B cell (primary cell): ENCODE measurements at regions not wholly inside any gene's neighbourhood (a gene's known extent, or its start where the extent isn't known, plus 50 kb on each side); places are given as distances from the start of the nearest gene placed in this dataset.

Experiments
- ATAC-seq: fragments of 200-7000 bp; cut with Tn5 transposase; one replicate; pipeline ENCODE4 v1.10.0; 2021; ENCODE audit warnings: low read depth, mild to moderate bottlenecking, moderate number of reproducible peaks, moderate library complexity
- CTCF ChIA-PET: fragments of 350-600 bp; sonication (Branson Sonifier 250); formaldehyde crosslinking; loops from one replicate; lab custom pipeline; 2021; ENCODE audit warnings: antibody characterized with exemption, inconsistent platforms; lab: Charles Lee
- POLR2A ChIA-PET: fragments of 350-600 bp; sonication (Branson Sonifier 250); formaldehyde crosslinking; loops from one replicate; lab custom pipeline; 2021; ENCODE audit warnings: antibody characterized with exemption; lab: Charles Lee
- DNase-seq: peaks from one replicate; pipeline ENCODE4 v3.0.0; 2013
- H2AFZ ChIP-seq: 2 replicates; pipeline ENCODE4 v1.6.1; 2012; ENCODE audit warnings: mild to moderate bottlenecking, low read depth, low read length; ENCODE audit not compliant: insufficient read depth, poor library complexity, severe bottlenecking
- H3K27ac ChIP-seq, 2 donors: 1 replicate in 1 of 2; 2 replicates in 1 of 2; pipeline ENCODE4 v1.5.1; 2012 to 2013; ENCODE audit warnings: low read length in 2 of 2, mild to moderate bottlenecking in 2 of 2, moderate library complexity in 1 of 2
- H3K27me3 ChIP-seq, 4 experiments: fragments of 200-600 bp in 1 of 4; sonication (generic) in 1 of 4; replicated peaks in 1 of 4; 1 replicate in 2 of 4; 2 replicates in 2 of 4; pipeline versions ENCODE4 v1.6.1 to v1.7.0; 2013 to 2016; ENCODE audit warnings: low read length in 3 of 4, mild to moderate bottlenecking in 2 of 4, mixed read lengths in 1 of 4, moderate library complexity in 1 of 4; ENCODE audit not compliant: insufficient read depth in 4 of 4, control insufficient read depth in 3 of 4; ENCODE audit errors: control extremely low read depth in 1 of 4
- H3K36me3 ChIP-seq, 2 experiments: replicated peaks in 1 of 2; 1 replicate in 1 of 2; 2 replicates in 1 of 2; pipeline versions ENCODE4 v1.6.1 to v1.7.1; 2013; ENCODE audit warnings: low read length in 1 of 2; ENCODE audit not compliant: insufficient read depth in 2 of 2, control insufficient read depth in 1 of 2; ENCODE audit errors: control extremely low read depth in 1 of 2, extremely low read depth in 1 of 2
- H3K4me1 ChIP-seq, 2 donors: fragments of 200-600 bp in 1 of 2; sonication (generic) in 1 of 2; 1 replicate in 1 of 2; 2 replicates in 1 of 2; pipeline versions ENCODE4 v1.5.1 to v1.6.1; 2013 to 2017; ENCODE audit warnings: low read length in 2 of 2; ENCODE audit not compliant: control insufficient read depth in 2 of 2, insufficient read depth in 2 of 2
- H3K4me2 ChIP-seq: replicated peaks from 2 replicates; pipeline ENCODE3; 2012; ENCODE audit warnings: mild to moderate bottlenecking, low read depth, low read length; ENCODE audit not compliant: poor library complexity, severe bottlenecking
- H3K4me3 ChIP-seq, 5 experiments: fragments of 200-600 bp in 1 of 5; sonication (generic) in 1 of 5; 1 replicate in 3 of 5; 2 replicates in 2 of 5; pipeline versions ENCODE4 v1.5.1 to v1.7.0; 2011 to 2016; ENCODE audit warnings: low read length in 4 of 5, mild to moderate bottlenecking in 4 of 5, low read depth in 2 of 5, control low read depth in 1 of 5, moderate library complexity in 1 of 5; ENCODE audit not compliant: insufficient read depth in 1 of 5; ENCODE audit errors: control extremely low read depth in 1 of 5, extremely low read depth in 1 of 5
- H3K79me2 ChIP-seq: fragments of 200-600 bp; sonication (generic); one replicate; pipeline ENCODE4 v1.6.0; 2016; ENCODE audit warnings: low read length; ENCODE audit not compliant: control insufficient read depth, insufficient read depth
- H3K9ac ChIP-seq: fragments of 200-600 bp; sonication (generic); 2 replicates; pipeline ENCODE4 v1.6.1; 2017; ENCODE audit warnings: mild to moderate bottlenecking, low read length, moderate library complexity
- H3K9me3 ChIP-seq, 3 donors: one replicate each; pipeline versions ENCODE4 v1.6.1 to v1.7.1; 2013; ENCODE audit warnings: low read length in 2 of 3; ENCODE audit not compliant: control insufficient read depth in 2 of 3, insufficient read depth in 1 of 3; ENCODE audit errors: control extremely low read depth in 1 of 3
- H4K20me1 ChIP-seq: 2 replicates; pipeline ENCODE4 v1.6.0; 2012; ENCODE audit warnings: mild to moderate bottlenecking, low read length; ENCODE audit not compliant: insufficient read depth, control insufficient read depth, poor library complexity, severe bottlenecking
- H3K27ac Mint-ChIP-seq: one replicate; pipeline ENCODE4 v1.8.0; 2021; ENCODE audit warnings: mixed read lengths
- H3K27me3 Mint-ChIP-seq: one replicate; pipeline ENCODE4 v1.8.0; 2021; ENCODE audit warnings: mixed read lengths
- H3K4me1 Mint-ChIP-seq: one replicate; pipeline ENCODE4 v1.8.0; 2021; ENCODE audit warnings: mixed read lengths
- H3K4me3 Mint-ChIP-seq: one replicate; pipeline ENCODE4 v1.8.0; 2021; ENCODE audit warnings: mixed read lengths
- H3K9me3 Mint-ChIP-seq: one replicate; pipeline ENCODE4 v1.8.0; 2022; ENCODE audit warnings: mixed read lengths; ENCODE audit not compliant: insufficient read depth
- EZH2 ChIP-seq: IDR thresholded peaks from 2 replicates; pipeline ENCODE4 v1.6.1; 2012; ENCODE audit warnings: borderline replicate concordance, low read depth, mild to moderate bottlenecking, moderate library complexity, low read length; ENCODE audit not compliant: insufficient read depth, poor library complexity, severe bottlenecking
- WGBS: methylation state at CpG from one replicate; pipeline ENCODE4 v1.1.5; 2013; ENCODE audit warnings: missing lambda C conversion rate; ENCODE audit not compliant: insufficient coverage; 5-methylcytosine and 5-hydroxymethylcytosine counted together
- intact Hi-C: fragments of 100-400 bp; cut with micrococcal nuclease; formaldehyde crosslinking; loops from one replicate; pipeline ENCODE4 v1.10.0; 2022
- TF ChIP-seq, protein P1 (sequence below): fragments of 200-600 bp; IDR thresholded peaks from one replicate; pipeline ENCODE4 v1.8.0; 2022; ENCODE audit warnings: antibody characterized with exemption, mild to moderate bottlenecking

DNA sequence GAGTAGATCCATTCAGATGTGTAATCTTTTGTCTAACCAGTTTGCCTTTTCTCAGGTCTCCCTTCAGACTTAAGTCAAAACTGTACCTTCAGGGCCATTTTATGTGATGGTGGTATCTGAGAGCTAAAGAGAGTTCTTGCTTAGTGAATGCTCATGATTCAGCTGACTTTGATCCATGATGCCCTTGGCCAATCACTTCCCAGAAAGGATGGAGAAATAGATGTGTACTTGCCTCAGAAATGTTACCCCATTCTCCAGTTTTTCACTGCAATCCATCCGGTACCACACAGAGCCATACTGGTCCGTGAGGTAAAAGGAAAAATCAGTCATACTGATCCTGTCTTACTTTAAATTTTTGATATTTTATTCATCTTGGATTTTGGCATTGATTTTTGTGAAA, 234.8 kb upstream of the PIK3C3 start:
- H3K27me3 ChIP-seq, result no peaks in the 10 kb centered on the region
- no peaks in the 10 kb centered on the region for H3K4me1 ChIP-seq
- H3K4me2 ChIP-seq, result no peak overlapping the region
- intact Hi-C loops, result no loop called here
- ATAC-seq (no peak), DNase-seq (no peak)
- ChIA-PET POLR2A (no interaction called here), CTCF (no interaction called here)
- no peak overlapping the region for H2AFZ ChIP-seq
- TF ChIP-seq, protein P1, sequence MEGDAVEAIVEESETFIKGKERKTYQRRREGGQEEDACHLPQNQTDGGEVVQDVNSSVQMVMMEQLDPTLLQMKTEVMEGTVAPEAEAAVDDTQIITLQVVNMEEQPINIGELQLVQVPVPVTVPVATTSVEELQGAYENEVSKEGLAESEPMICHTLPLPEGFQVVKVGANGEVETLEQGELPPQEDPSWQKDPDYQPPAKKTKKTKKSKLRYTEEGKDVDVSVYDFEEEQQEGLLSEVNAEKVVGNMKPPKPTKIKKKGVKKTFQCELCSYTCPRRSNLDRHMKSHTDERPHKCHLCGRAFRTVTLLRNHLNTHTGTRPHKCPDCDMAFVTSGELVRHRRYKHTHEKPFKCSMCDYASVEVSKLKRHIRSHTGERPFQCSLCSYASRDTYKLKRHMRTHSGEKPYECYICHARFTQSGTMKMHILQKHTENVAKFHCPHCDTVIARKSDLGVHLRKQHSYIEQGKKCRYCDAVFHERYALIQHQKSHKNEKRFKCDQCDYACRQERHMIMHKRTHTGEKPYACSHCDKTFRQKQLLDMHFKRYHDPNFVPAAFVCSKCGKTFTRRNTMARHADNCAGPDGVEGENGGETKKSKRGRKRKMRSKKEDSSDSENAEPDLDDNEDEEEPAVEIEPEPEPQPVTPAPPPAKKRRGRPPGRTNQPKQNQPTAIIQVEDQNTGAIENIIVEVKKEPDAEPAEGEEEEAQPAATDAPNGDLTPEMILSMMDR, result no peak
- TF ChIP-seq EZH2, result no peak
- no peaks in the 10 kb centered on the region for H3K27me3 Mint-ChIP-seq
- no peaks in the 10 kb centered on the region for H3K4me1 Mint-ChIP-seq
- no CpG with 5 or more reads among the region's 2 CpGs for WGBS
- no peaks in the 10 kb centered on the region for H3K36me3 ChIP-seq
- H3K4me3 ChIP-seq, result no peak overlapping the region
- no peaks in the 10 kb centered on the region for H4K20me1 ChIP-seq
- H3K27ac Mint-ChIP-seq, result no peak overlapping the region
- H3K79me2 ChIP-seq, result no peaks in the 10 kb centered on the region
- H3K27ac ChIP-seq, result no peak overlapping the region
- H3K9me3 ChIP-seq, result no peaks in the 10 kb centered on the region
- H3K9ac ChIP-seq, result no peak overlapping the region
- no peak overlapping the region for H3K4me3 Mint-ChIP-seq
- H3K9me3 Mint-ChIP-seq, result peaks cover 2% of the 10 kb centered on the region

DNA sequence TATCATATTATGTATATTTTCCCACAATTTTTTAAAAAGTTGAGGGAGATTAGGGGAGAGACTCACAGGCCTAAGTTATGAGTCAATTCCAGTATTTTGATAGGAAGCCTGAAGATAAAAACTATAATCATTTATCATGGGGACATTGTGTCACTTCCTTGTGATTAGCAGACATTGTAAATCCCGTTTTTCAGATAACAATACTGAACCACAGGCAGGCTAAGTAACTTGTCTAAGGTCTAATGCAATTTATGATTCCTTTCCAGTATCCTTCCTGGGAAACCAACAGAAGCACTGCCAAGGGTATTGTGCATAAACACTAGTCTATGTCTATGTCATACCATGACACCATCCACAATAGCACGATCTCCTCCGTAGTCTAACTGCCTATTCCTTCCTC, 235.2 kb upstream of the PIK3C3 start:
- Histone ChIP-seq H3K9me3 (no peaks in the 10 kb centered on the region), H3K4me2 (no peak overlapping the region), H3K36me3 (no peaks in the 10 kb centered on the region), H4K20me1 (no peaks in the 10 kb centered on the region), H3K9ac (no peak overlapping the region), H3K79me2 (no peaks in the 10 kb centered on the region), H3K27ac (no peak overlapping the region), H3K27me3 (no peaks in the 10 kb centered on the region), H3K4me1 (no peaks in the 10 kb centered on the region), H2AFZ (no peak overlapping the region), H3K4me3 (no peak overlapping the region)
- intact Hi-C loops, result no loop called here
- Mint-ChIP-seq H3K9me3 (peaks cover 2% of the 10 kb centered on the region), H3K27ac (no peak overlapping the region), H3K4me3 (no peak overlapping the region), H3K4me1 (no peaks in the 10 kb centered on the region), H3K27me3 (no peaks in the 10 kb centered on the region)
- ChIA-PET POLR2A (no interaction called here), CTCF (no interaction called here)
- no peak for DNase-seq
- 78% methylated on average over 3 of the region's 3 CpGs for WGBS
- no peak for ATAC-seq
- TF ChIP-seq EZH2, result no peak
- TF ChIP-seq, protein P1, result no peak
